PC-3 (cell line): ENCODE measurements at regions not wholly inside any gene's neighbourhood (a gene's known extent, or its start where the extent isn't known, plus 50 kb on each side); places are given as distances from the start of the nearest gene placed in this dataset.

Source experiments
- ATAC-seq: fragments of 200-7000 bp; cut with Tn5 transposase; 2 replicates; pipeline ENCODE4 v1.9.1; 2020; ENCODE audit warnings: mild to moderate bottlenecking, moderate library complexity
- BruUV-seq: library from RNA; stranded (reverse); fragments of 400-500 nt; replicated peaks from 2 replicates; lab custom pipeline; 2021; lab: Mats Ljungman, UMichigan
- CTCF ChIA-PET: fragments of 300-600 bp; sonication (Branson Sonifier 250); formaldehyde crosslinking; loops from one replicate; lab custom pipeline; 2022; ENCODE audit warnings: antibody characterized with exemption; lab: Charles Lee
- POLR2A ChIA-PET: fragments of 300-600 bp; sonication (Branson Sonifier 250); formaldehyde crosslinking; loops from one replicate; lab custom pipeline; 2022; ENCODE audit warnings: antibody characterized with exemption; ENCODE audit not compliant: unreplicated experiment; lab: Charles Lee
- DNase-seq: peaks from one replicate; pipeline ENCODE4 v3.0.0-alpha.2; 2015
- H2AFZ ChIP-seq: fragments of 300-600 bp; sonication (generic); 2 replicates; pipeline ENCODE4 v1.6.0; 2016; ENCODE audit warnings: antibody characterized with exemption, low read length
- H3F3A ChIP-seq: fragments of 300-600 bp; sonication (generic); one replicate; pipeline ENCODE4 v1.6.0; 2017; ENCODE audit warnings: antibody characterized with exemption, low read length, control low read depth, mild to moderate bottlenecking; ENCODE audit not compliant: unreplicated experiment
- H3K27ac ChIP-seq: fragments of 300-600 bp; sonication (generic); 2 replicates; pipeline ENCODE4 v1.5.1; 2016; ENCODE audit warnings: mild to moderate bottlenecking, low read length
- H3K27me3 ChIP-seq: fragments of 300-600 bp; sonication (generic); 2 replicates; pipeline ENCODE4 v1.6.1; 2016; ENCODE audit warnings: low read length, mixed read lengths
- H3K36me3 ChIP-seq: fragments of 300-600 bp; sonication (generic); 2 replicates; pipeline ENCODE4 v1.6.1; 2016; ENCODE audit warnings: low read depth, mixed run types, low read length, mixed read lengths
- H3K4me1 ChIP-seq: fragments of 300-600 bp; sonication (generic); 2 replicates; pipeline ENCODE4 v1.5.1; 2016; ENCODE audit warnings: low read length; ENCODE audit not compliant: insufficient read depth
- H3K4me2 ChIP-seq: fragments of 300-600 bp; sonication (generic); 2 replicates; pipeline ENCODE4 v1.6.0; 2016; ENCODE audit warnings: low read length
- H3K4me3 ChIP-seq: fragments of 300-600 bp; sonication (generic); 2 replicates; pipeline ENCODE4 v1.5.1; 2016; ENCODE audit warnings: mild to moderate bottlenecking, low read length, mixed read lengths
- H3K79me2 ChIP-seq: fragments of 300-600 bp; sonication (generic); 2 replicates; pipeline ENCODE4 v1.6.1; 2017; ENCODE audit warnings: low read length, mixed read lengths
- H3K9ac ChIP-seq: fragments of 300-600 bp; sonication (generic); 2 replicates; pipeline ENCODE4 v1.6.0; 2016; ENCODE audit warnings: mild to moderate bottlenecking, low read length
- H3K9me2 ChIP-seq: fragments of 300-600 bp; sonication (generic); replicated peaks from 2 replicates; pipeline ENCODE4 v1.6.1; 2016; ENCODE audit warnings: mixed run types, low read length, mixed read lengths
- H3K9me3 ChIP-seq: fragments of 300-600 bp; sonication (generic); 2 replicates; pipeline ENCODE4 v1.6.1; 2016; ENCODE audit warnings: low read length, mixed read lengths
- H4K20me1 ChIP-seq: fragments of 300-600 bp; sonication (generic); 2 replicates; pipeline ENCODE4 v1.6.1; 2016; ENCODE audit warnings: low read length, mixed read lengths
- CTCF ChIP-seq: fragments of 300-600 bp; sonication (generic); conservative IDR thresholded peaks from 2 replicates; pipeline ENCODE4 v1.5.1; 2017; ENCODE audit warnings: antibody characterized with exemption, low read depth, mild to moderate bottlenecking, low read length
- EZH2 ChIP-seq: fragments of 300-600 bp; sonication (generic); IDR thresholded peaks from one replicate; pipeline ENCODE4 v1.6.1; 2017; ENCODE audit warnings: antibody characterized with exemption, mild to moderate bottlenecking, low read length; ENCODE audit not compliant: unreplicated experiment
- EZH2phosphoT487 ChIP-seq: fragments of 300-600 bp; sonication (generic); IDR thresholded peaks from 2 replicates; pipeline ENCODE4 v1.6.1; 2018; ENCODE audit warnings: mild to moderate bottlenecking, antibody characterized with exemption, low read length, borderline replicate concordance
- intact Hi-C: fragments of 100-400 bp; cut with micrococcal nuclease; formaldehyde crosslinking; loops from 2 replicates; pipeline ENCODE4 v1.9.0; 2023

GRCh38 chr5:93874080-93874479 is 132.7 kb upstream of the POU5F2 start:
- Histone ChIP-seq H2AFZ (no peak overlapping the region), H3K4me3 (no peak overlapping the region), H3K27ac (no peak overlapping the region), H3K9me2 (no peaks in the 10 kb centered on the region), H3K4me2 (no peak overlapping the region), H3K4me1 (0 out of 2 replicates have a peak, but pooled peaks cover 6% of the 10 kb centered on the region), H3F3A (no peaks in the 10 kb centered on the region), H3K27me3 (no peaks in the 10 kb centered on the region), H4K20me1 (no peaks in the 10 kb centered on the region), H3K36me3 (no peaks in the 10 kb centered on the region), H3K9me3 (no peaks in the 10 kb centered on the region), H3K9ac (no peak overlapping the region), H3K79me2 (no peaks in the 10 kb centered on the region)
- TF ChIP-seq EZH2phosphoT487 (no peak), CTCF (no peak), EZH2 (no peak)
- BruUV-seq, result no TSS peak
- CTCF ChIA-PET, result interaction anchor here (0.7 to 1.1 kb wide), 2 partner anchors 8 to 42 kb away, joined by 3 read pairs; no protein-coding TSS in a partner anchor
- POLR2A ChIA-PET, result interaction anchor here (0.7 kb wide), 1 partner anchor 624 kb away, joined by 3 read pairs; no protein-coding TSS in a partner anchor
- DNase-seq (peak; percentile 28), ATAC-seq (peak; percentile 85)
- intact Hi-C loops, result no loop called here

- Histone ChIP-seq H3K4me2 (no peak overlapping the region), H3K36me3 (no peaks in the 10 kb centered on the region), H3K27ac (no peak overlapping the region), H3K79me2 (no peaks in the 10 kb centered on the region), H3K27me3 (no peaks in the 10 kb centered on the region), H3F3A (no peaks in the 10 kb centered on the region), H3K9ac (no peak overlapping the region), H3K4me1 (0 out of 2 replicates have a peak, but pooled peaks cover 6% of the 10 kb centered on the region), H2AFZ (no peak overlapping the region), H3K4me3 (no peak overlapping the region), H3K9me3 (no peaks in the 10 kb centered on the region), H4K20me1 (no peaks in the 10 kb centered on the region), H3K9me2 (no peaks in the 10 kb centered on the region)
- DNase-seq (no peak), ATAC-seq (no peak)
- POLR2A ChIA-PET, result interaction anchor here (0.7 kb wide), 1 partner anchor 623 kb away, joined by 3 read pairs; no protein-coding TSS in a partner anchor
- CTCF ChIA-PET, result interaction anchor here (0.7 to 1.1 kb wide), 2 partner anchors 9 to 42 kb away, joined by 3 read pairs; no protein-coding TSS in a partner anchor
- intact Hi-C loops, result no loop called here
- TF ChIP-seq EZH2 (no peak), CTCF (no peak), EZH2phosphoT487 (no peak)
- no TSS peak for BruUV-seq
These were observed 131.9 kb upstream of the POU5F2 start for GRCh38 chr5:93873211-93873736.

- Histone ChIP-seq H3K36me3 (no peaks in the 10 kb centered on the region), H2AFZ (no peak overlapping the region), H3K4me1 (0 out of 2 replicates have a peak, but pooled peaks cover 6% of the 10 kb centered on the region), H3K9me2 (no peaks in the 10 kb centered on the region), H3K9ac (no peak overlapping the region), H3K4me2 (no peak overlapping the region), H3K79me2 (no peaks in the 10 kb centered on the region), H3K27ac (no peak overlapping the region), H3K9me3 (no peaks in the 10 kb centered on the region), H3K4me3 (no peak overlapping the region), H3K27me3 (no peaks in the 10 kb centered on the region), H4K20me1 (no peaks in the 10 kb centered on the region), H3F3A (no peaks in the 10 kb centered on the region)
- BruUV-seq, result no TSS peak
- ATAC-seq, result peak; percentile 46
- intact Hi-C loops, result no loop called here
- POLR2A ChIA-PET, result interaction anchor here (0.6 kb wide), 1 partner anchor 39 kb away, joined by 3 read pairs; no protein-coding TSS in a partner anchor
- TF ChIP-seq CTCF (no peak), EZH2phosphoT487 (no peak), EZH2 (no peak)
- CTCF ChIA-PET, result interaction anchor here (0.6 kb wide), 1 partner anchor 247 kb away, joined by 4 read pairs; no protein-coding TSS in a partner anchor
- peak; percentile 32 for DNase-seq
These were observed 129.2 kb upstream of the POU5F2 start for GRCh38 chr5:93870649-93871048.
